ENCODE measurements at regions not wholly inside any gene's neighbourhood (a gene's known extent, or its start where the extent isn't known, plus 50 kb on each side); places are given as distances from the start of the nearest gene placed in this dataset.

- in situ Hi-C loops (cut with HindIII; ENCODE audit: low sequenced_read_pairs): no loop called here
- TF ChIP-seq CTCF (IDR thresholded peaks at IDR 0.05; ENCODE audit: low read depth, low read length, missing control alignments): no peak
- no peak overlapping the region for H3K4me3 ChIP-seq (ENCODE audit: low read depth, low read length)
- no peak for DNase-seq (ENCODE audit: low read depth)
Observed at GRCh38 chr1:212503714-212504113, 71.0 kb downstream of the NENF start.

GRCh38 chr1:212504171-212504803 is 71.6 kb downstream of the NENF start:
- no peak for TF ChIP-seq CTCF (IDR thresholded peaks at IDR 0.05; ENCODE audit: low read depth, low read length, missing control alignments)
- H3K4me3 ChIP-seq (ENCODE audit: low read depth, low read length): no peak overlapping the region
- in situ Hi-C loops (cut with HindIII; ENCODE audit: low sequenced_read_pairs): no loop called here
- no peak for DNase-seq (ENCODE audit: low read depth)

GRCh38 chr1:212506666-212507065 is 73.9 kb downstream of the NENF start:
- DNase-seq (ENCODE audit: low read depth): no peak
- in situ Hi-C loops (cut with HindIII; ENCODE audit: low sequenced_read_pairs): no loop called here
- TF ChIP-seq CTCF (IDR thresholded peaks at IDR 0.05; ENCODE audit: low read depth, low read length, missing control alignments): no peak
- no peak overlapping the region for H3K4me3 ChIP-seq (ENCODE audit: low read depth, low read length)

GRCh38 chr1:212507369-212507768 is 74.6 kb downstream of the NENF start:
- in situ Hi-C loops (cut with HindIII; ENCODE audit: low sequenced_read_pairs): no loop called here
- H3K4me3 ChIP-seq (ENCODE audit: low read depth, low read length): no peak overlapping the region
- DNase-seq (ENCODE audit: low read depth): no peak
- TF ChIP-seq CTCF (IDR thresholded peaks at IDR 0.05; ENCODE audit: low read depth, low read length, missing control alignments): no peak

- in situ Hi-C loops (cut with HindIII; ENCODE audit: low sequenced_read_pairs): no loop called here
- no peak overlapping the region for H3K4me3 ChIP-seq (ENCODE audit: low read depth, low read length)
- DNase-seq (ENCODE audit: low read depth): peak; percentile 82
- no peak for TF ChIP-seq CTCF (IDR thresholded peaks at IDR 0.05; ENCODE audit: low read depth, low read length, missing control alignments)
Observed at GRCh38 chr1:212512816-212513559, 80.3 kb downstream of the NENF start.

- H3K4me3 ChIP-seq (ENCODE audit: low read depth, low read length): no peak overlapping the region
- in situ Hi-C loops (cut with HindIII; ENCODE audit: low sequenced_read_pairs): no loop called here
- DNase-seq (ENCODE audit: low read depth): no peak
- TF ChIP-seq CTCF (IDR thresholded peaks at IDR 0.05; ENCODE audit: low read depth, low read length, missing control alignments): no peak
Observed at GRCh38 chr1:212513586-212513985, 80.9 kb downstream of the NENF start.

Measured in astrocyte of the cerebellum (primary cell).